ENCODE measurements at regions not wholly inside any gene's neighbourhood (a gene's known extent, or its start where the extent isn't known, plus 50 kb on each side); places are given as distances from the start of the nearest gene placed in this dataset. TPM values are rescaled to one million over a fixed set of nuclear protein-coding genes. Genes with fewer than 3 reads are reported as not detected.
A peak's percentile ranks its signal among the peaks of the same experiment; 100 is the strongest.

DNA sequence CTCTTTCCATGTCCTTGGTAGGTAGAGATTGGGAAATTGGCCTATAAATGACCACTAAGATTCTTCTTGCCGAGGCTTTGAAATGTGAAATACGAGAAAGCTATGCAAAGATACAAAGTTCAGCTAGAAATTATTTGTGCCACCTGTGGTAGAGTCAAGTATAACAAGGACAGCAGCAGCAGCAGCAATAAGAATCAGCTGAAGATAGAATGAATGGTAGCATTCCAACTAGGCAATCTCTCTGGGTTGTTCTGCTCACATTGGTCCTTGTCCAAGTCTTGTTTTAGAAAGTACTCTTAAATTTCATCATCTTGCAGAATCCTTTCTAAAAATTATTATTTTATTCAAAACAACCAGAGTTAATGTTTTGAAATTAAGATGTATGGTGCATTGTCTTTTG lies 67.8 kb upstream of the PCDH10 start:
- no peak for TF ChIP-seq CTCF (IDR thresholded peaks at IDR 0.05; ENCODE audit: insufficient read depth, low read depth, low read length)
- no peak for DNase-seq (ENCODE audit: low read depth)
- Histone ChIP-seq H3K27me3 (ENCODE audit: control insufficient read depth, insufficient read depth, low read length) (no peaks in the 10 kb centered on the region), H3K4me3 (ENCODE audit: low read depth, low read length) (no peak overlapping the region), H3K36me3 (ENCODE audit: control insufficient read depth, insufficient read depth, low read length) (no peaks in the 10 kb centered on the region)
- ChIA-PET CTCF (no interaction called here), POLR2A (no interaction called here)

DNA sequence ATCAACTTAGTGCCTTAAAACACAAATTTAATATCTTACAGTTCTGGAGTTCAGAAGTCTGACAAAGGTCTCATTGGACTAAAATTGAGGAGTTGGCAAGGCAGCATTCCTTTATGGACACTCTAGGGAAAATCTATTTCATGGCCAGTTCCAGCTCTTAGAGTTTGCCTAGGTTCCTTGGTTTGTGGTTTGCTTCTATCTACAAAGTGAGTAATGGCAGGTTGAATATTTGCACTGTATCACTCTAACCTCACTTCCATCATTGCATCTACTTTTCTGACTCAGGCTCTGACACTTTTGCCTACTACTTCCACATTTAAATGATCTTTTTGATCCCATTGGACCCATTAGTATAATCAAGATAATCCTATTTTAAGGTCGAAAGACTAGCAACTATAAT lies 64.7 kb upstream of the PCDH10 start:
- H3K36me3 ChIP-seq (ENCODE audit: control insufficient read depth, insufficient read depth, low read length) = no peaks in the 10 kb centered on the region
- TF ChIP-seq CTCF (IDR thresholded peaks at IDR 0.05; ENCODE audit: insufficient read depth, low read depth, low read length) = no peak
- POLR2A ChIA-PET = no interaction called here

DNA sequence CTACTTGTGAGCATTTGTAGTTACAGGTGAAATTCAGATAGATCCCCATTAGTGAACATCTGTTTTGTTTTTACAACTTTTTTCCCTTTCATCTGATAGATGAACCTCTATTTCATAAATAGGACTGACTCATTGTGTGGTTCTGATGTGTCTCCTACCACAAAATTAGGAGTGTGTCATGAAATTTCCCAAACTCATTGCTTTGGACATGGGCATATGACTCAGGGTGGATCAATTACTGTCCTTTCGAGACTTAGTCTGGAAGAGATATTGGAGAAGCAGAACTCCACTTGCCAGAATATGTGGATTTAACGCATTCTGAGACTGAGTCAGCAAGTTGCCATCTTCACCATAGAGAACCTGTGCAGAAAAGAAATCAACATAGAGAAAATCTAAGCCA lies 53.5 kb upstream of the PCDH10 start:
- DNase-seq (ENCODE audit: low read depth) = peak; percentile 2
- TF ChIP-seq CTCF (IDR thresholded peaks at IDR 0.05; ENCODE audit: insufficient read depth, low read depth, low read length) = no peak
- ChIA-PET CTCF (no interaction called here), POLR2A (no interaction called here)
- no peak overlapping the region for H3K4me3 ChIP-seq (ENCODE audit: low read depth, low read length)
- no peaks in the 10 kb centered on the region for H3K27me3 ChIP-seq (ENCODE audit: control insufficient read depth, insufficient read depth, low read length)
- H3K36me3 ChIP-seq (ENCODE audit: control insufficient read depth, insufficient read depth, low read length) = no peaks in the 10 kb centered on the region

More for the DNA sequence above, 64.7 kb upstream of the PCDH10 start:
- no peak overlapping the region for H3K4me3 ChIP-seq (ENCODE audit: low read depth, low read length)
- CTCF ChIA-PET = no interaction called here
- DNase-seq (ENCODE audit: low read depth) = no peak
- no peaks in the 10 kb centered on the region for H3K27me3 ChIP-seq (ENCODE audit: control insufficient read depth, insufficient read depth, low read length)

- no peak for DNase-seq (ENCODE audit: low read depth)
- Histone ChIP-seq H3K4me3 (ENCODE audit: low read depth, low read length) (no peak overlapping the region), H3K36me3 (ENCODE audit: control insufficient read depth, insufficient read depth, low read length) (no peaks in the 10 kb centered on the region), H3K27me3 (ENCODE audit: control insufficient read depth, insufficient read depth, low read length) (no peaks in the 10 kb centered on the region)
- ChIA-PET CTCF (no interaction called here), POLR2A (no interaction called here)
- TF ChIP-seq CTCF (IDR thresholded peaks at IDR 0.05; ENCODE audit: insufficient read depth, low read depth, low read length) = no peak
Observed at GRCh38 chr4:133096972-133097371, 52.1 kb upstream of the PCDH10 start.

Small RNA genes in the stretch of these regions (small RNA-seq; reads per million reads assigned to genes)
- gene AC096711.1 (ENCODE audit: insufficient read length, low read depth, low replicate concordance) = not detected
